ENCODE measurements at regions not wholly inside any gene's neighbourhood (a gene's known extent, or its start where the extent isn't known, plus 50 kb on each side); places are given as distances from the start of the nearest gene placed in this dataset.

GRCh38 chr3:9310043-9310442, 52.8 kb upstream of the THUMPD3 start:
- TF ChIP-seq CTCF (optimal IDR thresholded peaks at IDR 0.05 in 1 of 3, IDR thresholded peaks at IDR 0.05 in 1 of 3, conservative IDR thresholded peaks at IDR 0.05 in 1 of 3; ENCODE audit: extremely low read depth in 1 of 3, insufficient read depth in 2 of 3, low read length in 3 of 3) (no peak), EZH2 (IDR thresholded peaks at IDR 0.05; ENCODE audit: low read length) (no peak)

Data from keratinocyte (primary cell).